ENCODE measurements at regions not wholly inside any gene's neighbourhood (a gene's known extent, or its start where the extent isn't known, plus 50 kb on each side); places are given as distances from the start of the nearest gene placed in this dataset.
"Not testable (repeated sequence)": the region's sequence is repeated elsewhere in the genome, so short reads cannot be mapped to it uniquely, and the experiment has no call there.

DNA sequence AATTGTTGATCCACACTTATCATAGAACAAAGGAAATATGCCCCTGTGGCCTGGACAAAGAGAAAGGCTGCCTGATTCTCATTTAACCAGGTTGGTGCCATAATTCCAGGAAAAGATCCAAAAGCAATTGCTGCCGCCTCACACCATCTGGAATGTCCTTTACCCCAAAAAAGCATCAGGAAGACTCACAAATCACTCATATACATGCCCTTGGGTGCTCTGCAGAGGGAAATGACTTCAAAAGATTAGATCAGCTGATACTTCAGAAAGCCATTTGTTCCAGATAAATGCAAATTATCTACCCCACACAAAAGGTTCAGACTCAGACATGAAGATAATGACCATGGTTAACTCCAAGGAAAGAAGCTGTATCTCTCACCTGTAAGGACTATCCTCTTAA lies 285.8 kb downstream of the C1D start:
- no peak for DNase-seq

DNA sequence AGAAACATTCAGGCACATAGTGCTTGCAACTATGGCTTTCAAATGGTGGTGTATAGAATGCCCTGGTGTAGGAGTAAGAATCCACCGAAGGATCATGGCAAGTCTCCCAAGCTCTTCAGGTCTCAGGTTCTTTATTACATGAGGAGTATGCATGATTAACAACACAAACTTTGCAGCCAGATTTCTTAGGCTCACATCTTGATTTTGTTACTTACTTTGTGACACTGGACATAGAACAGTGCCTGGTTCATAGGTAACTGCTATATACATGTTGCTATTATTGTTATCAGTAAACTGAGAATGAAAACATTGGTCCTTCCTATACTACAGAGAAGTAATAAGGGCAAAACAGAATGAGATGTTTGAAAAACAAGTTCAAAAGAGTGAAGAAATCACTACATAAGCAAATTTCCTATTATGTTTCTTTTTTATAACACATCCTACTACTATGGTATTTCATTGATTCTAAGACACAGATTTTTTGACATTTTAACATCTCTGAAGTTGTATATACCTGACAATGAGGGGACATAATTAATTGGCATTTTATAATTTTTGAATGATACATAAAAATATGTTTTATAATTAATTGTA lies 284.9 kb downstream of the C1D start:
- no peak for DNase-seq

DNA sequence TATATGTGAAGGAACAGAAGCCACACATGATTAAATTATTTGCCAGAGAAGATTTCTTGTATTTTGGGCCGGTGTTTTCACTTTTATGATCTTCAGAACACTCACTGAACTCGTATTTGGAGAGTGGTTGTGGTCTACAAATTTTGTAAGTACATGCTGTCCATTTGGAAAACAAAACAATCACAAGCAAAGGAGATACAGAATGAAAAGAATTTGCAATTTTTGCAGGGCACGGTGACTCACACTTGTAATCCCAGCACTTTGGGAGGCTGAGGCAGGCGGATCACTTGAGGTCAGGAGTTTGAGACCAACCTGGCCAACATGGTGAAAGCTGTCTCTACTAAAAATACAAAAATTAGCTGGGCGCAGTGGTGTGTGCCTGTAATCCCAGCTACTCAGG lies 282.0 kb downstream of the C1D start:
- not testable (repeated sequence) for DNase-seq

DNA sequence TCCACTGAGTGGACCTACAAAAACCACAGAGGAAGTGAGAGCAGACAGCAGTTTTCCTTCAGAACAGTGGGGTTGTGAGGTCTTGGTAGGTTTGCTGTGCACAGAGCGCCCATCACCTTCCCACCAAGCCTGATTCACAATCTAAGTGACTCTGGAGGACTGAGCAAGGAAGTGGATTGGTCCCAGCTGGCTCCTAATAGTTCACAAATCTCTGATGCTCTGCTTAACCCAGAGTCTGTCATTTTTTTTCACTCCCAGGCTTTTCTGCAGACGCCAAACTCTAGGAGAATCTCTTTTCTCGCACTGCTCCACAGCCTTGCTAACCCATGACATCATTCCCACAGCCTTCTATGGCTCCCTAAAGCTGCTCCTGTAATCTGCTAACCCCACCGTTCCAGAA lies 280.4 kb downstream of the C1D start:
- DNase-seq = no peak

GRCh38 chr2:67783026-67783425 lies 279.8 kb downstream of the C1D start:
- DNase-seq = no peak

DNA sequence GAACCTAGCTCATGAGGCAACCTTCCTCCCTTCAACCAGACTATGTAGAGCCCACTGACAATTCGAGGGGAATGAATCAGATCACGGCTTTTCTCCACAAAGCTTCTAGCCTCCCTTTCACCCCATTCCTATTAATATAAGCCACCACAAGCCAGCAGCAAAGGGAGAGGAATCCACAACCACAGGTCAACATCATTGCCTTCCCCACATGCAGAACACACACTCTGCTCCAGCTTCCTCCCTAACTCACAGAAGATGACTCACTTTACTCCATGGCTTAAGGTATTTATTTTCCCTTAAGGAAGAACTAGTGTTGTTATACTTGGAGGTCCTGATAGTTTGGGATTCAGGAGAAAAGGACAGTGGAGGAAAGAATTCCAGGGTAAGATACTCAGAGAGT lies 272.2 kb downstream of the C1D start:
- no peak for DNase-seq

DNA sequence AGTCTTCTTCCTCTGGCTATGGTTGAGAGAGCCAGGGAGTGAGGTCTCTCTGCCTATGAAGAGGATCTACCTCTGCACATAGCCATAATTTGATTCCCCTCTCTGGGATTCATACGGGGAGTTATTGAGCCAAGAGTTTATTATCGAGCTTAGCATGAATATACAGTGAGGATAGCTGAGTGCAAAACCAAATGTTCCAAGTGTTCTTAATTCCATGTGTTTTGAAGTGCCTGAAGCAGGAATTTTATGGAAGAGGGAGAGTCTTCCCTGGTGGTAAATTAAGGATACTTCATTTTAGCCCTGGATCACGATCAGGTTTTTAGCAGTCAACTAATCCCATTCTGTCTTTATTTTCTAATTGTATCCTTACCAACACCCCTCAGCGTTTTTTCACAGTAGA lies 270.6 kb downstream of the C1D start:
- DNase-seq = no peak

- no peak for DNase-seq
Measured at GRCh38 chr2:67792681-67793091, 270.1 kb downstream of the C1D start.

GRCh38 chr2:67797801-67798540 lies 264.8 kb downstream of the C1D start:
- peak; percentile 72 for DNase-seq

GRCh38 chr2:67798541-67799160 lies 264.2 kb downstream of the C1D start:
- DNase-seq = peak in 1 of 2 donors; percentile 68

GRCh38 chr2:67799886-67800285 lies 262.9 kb downstream of the C1D start:
- no peak for DNase-seq

- no peak for DNase-seq
Measured at GRCh38 chr2:67802291-67802690, 260.5 kb downstream of the C1D start.

DNA sequence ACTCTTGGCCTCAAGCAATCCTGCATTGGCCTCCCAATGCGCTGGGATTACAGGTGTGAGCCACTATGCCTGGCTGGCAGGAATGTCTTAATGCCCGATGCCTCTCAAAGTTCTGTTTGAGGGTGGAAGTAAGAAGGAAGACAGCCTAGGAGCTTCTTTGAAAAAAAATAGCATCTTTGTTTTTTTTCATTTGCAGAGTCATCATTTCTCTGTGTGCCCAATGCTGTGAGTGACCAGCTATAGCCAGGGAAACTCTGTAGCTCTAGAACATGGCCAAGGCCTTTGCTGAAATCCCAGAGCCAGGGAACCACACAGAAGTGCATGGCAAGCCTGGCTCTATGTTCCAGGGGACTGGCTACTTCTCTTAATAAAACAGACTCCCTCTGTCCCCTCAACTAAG lies 260.0 kb downstream of the C1D start:
- no peak for DNase-seq

GRCh38 chr2:67806816-67807215 lies 256.0 kb downstream of the C1D start:
- DNase-seq = no peak

GRCh38 chr2:67808112-67808511 lies 254.7 kb downstream of the C1D start:
- no peak for DNase-seq

GRCh38 chr2:67812682-67813081 lies 250.1 kb downstream of the C1D start:
- no peak for DNase-seq

- DNase-seq = no peak
Measured at GRCh38 chr2:67823726-67824125, 239.1 kb downstream of the C1D start.

- no peak for DNase-seq
Measured at GRCh38 chr2:67824186-67824585, 238.6 kb downstream of the C1D start.

- no peak for DNase-seq
Measured at GRCh38 chr2:67825476-67825875, 237.3 kb downstream of the C1D start.

DNA sequence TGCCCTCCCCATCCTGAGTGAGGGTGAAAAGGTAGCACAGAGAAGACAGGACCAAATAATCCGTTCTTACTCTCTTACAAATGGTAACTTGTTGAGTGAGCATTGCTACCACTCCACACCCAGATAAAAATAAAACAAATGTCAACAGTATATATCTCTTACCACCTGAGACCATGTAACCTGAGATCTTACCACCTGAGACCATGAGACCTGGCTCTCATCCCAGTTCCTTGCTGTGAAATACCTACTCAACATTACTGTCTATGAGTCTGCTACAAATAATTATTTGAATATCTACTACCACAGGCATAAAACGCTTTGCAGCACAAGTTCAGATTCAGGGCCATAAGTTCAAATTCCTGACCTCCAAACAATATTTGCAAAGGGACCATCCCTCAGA lies 234.7 kb downstream of the C1D start:
- no peak for DNase-seq

DNA sequence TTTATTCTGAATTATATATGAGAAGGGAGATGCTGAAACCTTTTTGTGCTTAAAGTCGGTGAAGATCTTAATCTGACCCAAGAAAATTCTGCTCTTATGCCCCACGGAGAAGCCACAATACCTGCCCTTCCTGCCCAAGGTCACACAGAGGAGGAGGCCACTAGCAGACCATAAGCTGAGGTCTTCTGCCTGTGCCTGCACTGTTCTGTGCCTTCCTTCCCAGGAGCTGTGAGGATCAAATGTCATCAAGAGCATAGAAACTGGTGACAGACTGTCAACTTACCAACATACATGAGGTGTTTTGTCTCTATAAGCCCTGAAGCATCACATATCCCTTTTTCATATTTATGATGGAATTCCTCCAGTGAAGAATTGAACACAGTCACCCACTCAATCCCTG lies 233.3 kb downstream of the C1D start:
- DNase-seq = no peak

DNA sequence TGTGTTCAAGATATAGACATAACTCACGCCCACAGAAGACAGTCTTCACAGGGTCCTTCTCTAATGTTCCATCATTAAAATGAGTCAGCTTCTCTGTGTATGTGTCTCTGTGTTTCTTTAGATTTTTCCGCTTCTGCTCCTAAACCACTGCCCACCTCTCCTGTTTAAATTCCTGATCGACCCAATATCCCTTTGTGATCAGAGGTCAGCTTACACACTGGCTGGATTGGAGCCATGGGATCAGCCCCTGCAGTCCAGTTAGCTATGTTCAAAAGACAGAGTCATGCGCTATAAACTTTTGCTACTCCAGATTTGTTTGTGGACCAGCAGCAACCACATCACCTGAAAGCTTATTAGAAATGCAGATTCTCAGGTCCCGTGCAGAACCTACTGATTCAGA lies 229.2 kb downstream of the C1D start:
- DNase-seq = no peak

- no peak for DNase-seq
Measured at GRCh38 chr2:67834482-67834881, 228.3 kb downstream of the C1D start.

GRCh38 chr2:67835266-67835665 lies 227.5 kb downstream of the C1D start:
- no peak for DNase-seq

All from right lung (tissue), 2 donors.